ENCODE measurements at regions not wholly inside any gene's neighbourhood (a gene's known extent, or its start where the extent isn't known, plus 50 kb on each side); places are given as distances from the start of the nearest gene placed in this dataset.

GRCh38 chr1:220356981-220357850 lies 85.0 kb upstream of the RAB3GAP2 start:
- no peak for FAIRE-seq

- FAIRE-seq, result no peak
Measured at GRCh38 chr1:220353229-220354012, 81.2 kb upstream of the RAB3GAP2 start.

DNA sequence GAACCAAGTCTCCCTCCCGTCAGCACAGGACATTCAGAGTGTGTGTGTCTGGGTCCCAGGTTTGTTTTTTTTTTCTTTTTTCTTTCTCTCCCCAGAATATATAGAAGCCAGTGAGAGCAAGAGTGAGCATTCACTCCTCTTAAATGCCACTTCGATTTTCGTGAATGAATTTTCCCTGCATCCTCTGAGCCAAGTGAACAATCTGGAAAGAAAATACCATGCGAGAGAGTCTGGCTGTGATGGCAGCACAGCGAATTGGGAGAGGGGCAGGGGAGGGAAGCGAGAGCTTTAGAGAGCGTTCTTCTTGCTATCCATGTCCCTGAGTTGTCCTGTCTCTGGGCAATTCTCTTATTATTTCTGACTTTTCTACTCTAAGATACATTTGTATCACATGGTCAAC lies 76.0 kb upstream of the RAB3GAP2 start:
- no peak for FAIRE-seq

DNA sequence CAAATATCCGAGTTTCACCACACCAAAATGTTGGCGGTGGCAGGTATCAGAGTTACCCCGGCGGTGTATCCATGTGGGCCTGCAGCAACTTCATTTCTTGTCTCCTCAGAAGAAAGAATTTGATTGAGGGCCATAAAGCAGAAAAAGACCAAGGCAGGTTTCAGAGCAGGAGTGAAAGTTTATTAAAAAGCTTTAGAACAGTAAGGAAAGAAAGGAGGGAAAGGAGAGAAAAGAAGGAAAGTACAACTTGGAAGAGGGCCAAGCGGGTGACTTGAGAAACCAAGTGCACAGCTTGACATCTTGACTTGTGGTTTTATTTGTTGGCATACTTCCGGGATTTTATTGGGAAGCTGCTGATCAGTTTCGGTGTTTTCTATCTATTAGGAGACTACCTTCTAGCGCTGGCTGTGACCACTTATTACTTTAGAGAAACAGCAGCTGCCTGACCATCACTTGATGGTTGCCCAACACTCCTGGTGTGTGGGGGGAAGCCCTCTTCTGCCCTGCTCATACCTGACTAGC lies 75.5 kb upstream of the RAB3GAP2 start:
- no peak for FAIRE-seq

- no peak for FAIRE-seq
Measured at GRCh38 chr1:220344745-220345144, 72.5 kb upstream of the RAB3GAP2 start.

DNA sequence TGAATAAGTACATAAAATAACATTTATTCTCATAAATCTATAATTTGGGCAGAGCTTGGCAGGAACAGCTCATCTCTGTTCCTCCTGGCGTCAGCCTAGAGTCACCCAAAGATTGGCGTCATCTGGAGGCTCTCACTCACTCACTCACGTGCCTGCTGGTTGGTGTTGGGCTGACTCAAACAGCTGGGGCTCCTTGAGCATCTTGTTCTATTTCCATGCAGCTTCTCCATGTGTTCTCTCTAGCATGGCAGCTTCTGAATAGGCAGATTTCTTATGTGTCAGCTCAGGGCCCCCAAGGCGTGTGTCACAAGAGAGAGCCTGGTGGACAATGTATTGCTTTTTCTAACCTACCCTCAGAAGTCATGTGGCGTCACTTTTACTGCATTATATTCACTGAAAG lies 70.6 kb upstream of the RAB3GAP2 start:
- FAIRE-seq, result no peak

DNA sequence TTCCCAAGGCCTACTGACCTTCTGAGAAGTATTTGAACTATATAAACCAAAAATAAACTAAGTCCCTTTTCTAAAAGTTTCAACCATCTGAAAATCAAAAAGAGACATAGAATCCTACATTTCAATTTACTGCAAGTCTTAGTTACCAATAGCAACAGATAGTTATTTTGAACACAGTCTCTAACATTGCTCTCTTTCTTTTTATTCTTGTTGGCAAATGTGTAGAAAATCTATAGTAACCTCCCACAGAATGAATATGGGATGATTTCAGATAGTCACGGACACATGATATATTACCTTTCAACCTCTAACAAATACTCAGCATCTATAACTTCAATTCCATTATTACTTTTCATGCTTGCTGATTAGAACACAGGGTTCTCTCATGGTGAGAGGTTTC lies 68.9 kb upstream of the RAB3GAP2 start:
- no peak for FAIRE-seq

DNA sequence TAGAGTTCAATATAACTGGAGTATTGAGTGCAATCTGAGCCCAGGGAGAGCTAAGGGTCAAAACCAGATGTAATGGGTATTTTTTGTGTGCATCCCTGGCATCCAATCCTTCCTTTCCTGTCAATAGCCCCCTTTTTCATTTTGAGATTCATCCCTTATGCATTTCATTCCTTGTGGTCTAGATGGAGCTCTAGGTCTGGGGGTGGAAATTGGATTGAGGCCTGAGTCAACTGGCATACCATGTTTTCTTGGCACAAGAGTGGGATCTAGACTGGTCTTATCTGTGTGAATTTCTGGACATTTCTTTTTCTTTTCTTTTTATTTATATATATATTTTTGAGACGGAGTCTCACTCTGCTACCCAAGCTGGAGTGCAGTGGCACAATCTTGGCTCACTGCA lies 67.3 kb upstream of the RAB3GAP2 start:
- no peak for FAIRE-seq

GRCh38 chr1:220338759-220339158 lies 66.5 kb upstream of the RAB3GAP2 start:
- FAIRE-seq, result no peak

GRCh38 chr1:220336391-220337031 lies 64.3 kb upstream of the RAB3GAP2 start:
- no peak for FAIRE-seq

GRCh38 chr1:220335668-220336067 lies 63.4 kb upstream of the RAB3GAP2 start:
- no peak for FAIRE-seq

GRCh38 chr1:220331318-220331717 lies 59.1 kb upstream of the RAB3GAP2 start:
- no peak for FAIRE-seq

DNA sequence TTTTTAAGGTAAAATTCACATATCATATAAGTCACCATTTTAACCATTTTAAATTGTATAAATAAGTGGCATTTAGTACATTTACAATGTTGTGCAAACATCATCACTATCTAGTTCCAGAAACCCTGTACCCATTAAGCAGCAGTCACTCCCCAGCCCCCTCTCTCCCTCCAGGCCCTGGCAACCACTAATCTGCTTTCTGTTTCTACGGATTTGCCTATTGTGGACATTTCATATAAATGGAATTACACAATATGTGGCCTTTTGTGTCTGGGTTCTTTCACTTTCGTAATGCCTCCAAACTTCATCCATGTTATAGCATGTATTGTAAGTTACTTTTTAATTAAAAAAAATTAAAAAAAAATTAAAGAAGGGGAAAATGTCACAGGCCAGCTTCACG lies 58.0 kb upstream of the RAB3GAP2 start:
- FAIRE-seq, result no peak

GRCh38 chr1:220327106-220327505 lies 54.9 kb upstream of the RAB3GAP2 start:
- no peak for FAIRE-seq

- FAIRE-seq, result no peak
Measured at GRCh38 chr1:220326578-220326977, 54.3 kb upstream of the RAB3GAP2 start.

GRCh38 chr1:220325306-220325995 lies 53.2 kb upstream of the RAB3GAP2 start:
- no peak for FAIRE-seq

DNA sequence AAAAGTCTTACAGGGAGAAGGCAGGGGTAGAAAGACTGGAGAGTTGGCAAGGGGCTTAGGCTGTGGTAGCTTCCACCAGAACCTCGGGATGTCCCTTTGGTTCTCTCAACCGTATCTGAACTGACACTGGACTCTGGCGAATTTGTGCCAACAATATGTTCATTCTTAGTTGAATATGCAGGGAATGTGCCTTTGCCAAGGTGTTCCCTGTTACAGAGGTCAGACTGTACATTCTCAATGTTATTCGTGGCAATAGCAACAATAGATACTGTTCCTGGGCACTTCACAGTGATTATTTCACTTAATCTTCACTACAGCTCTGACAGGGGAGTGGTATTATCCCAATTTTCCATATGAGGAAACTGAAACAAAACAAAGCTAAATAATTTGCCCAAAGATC lies 51.5 kb upstream of the RAB3GAP2 start:
- no peak for FAIRE-seq

GRCh38 chr1:220322570-220322969 lies 50.3 kb upstream of the RAB3GAP2 start:
- no peak for FAIRE-seq

Measured in TTC549 (cell line).